BJ (cell line): ENCODE measurements at regions not wholly inside any gene's neighbourhood (a gene's known extent, or its start where the extent isn't known, plus 50 kb on each side); places are given as distances from the start of the nearest gene placed in this dataset.
"Not testable (repeated sequence)": the region's sequence is repeated elsewhere in the genome, so short reads cannot be mapped to it uniquely, and the experiment has no call there.

ENCODE experiments used
- CTCF ChIA-PET: fragments of 350-600 bp; formaldehyde crosslinking; extraction: SDS; loops from one replicate; lab custom pipeline; 2021; ENCODE audit warnings: antibody characterized with exemption, inconsistent platforms; lab: Yijun Ruan, JAX
- POLR2A ChIA-PET: fragments of 300-600 bp; sonication (Branson Sonifier 250); formaldehyde crosslinking; extraction: SDS; loops from one replicate; lab custom pipeline; 2021; ENCODE audit warnings: antibody characterized with exemption; lab: Charles Lee
- DNase-seq: peaks from one replicate; pipeline ENCODE4 v3.0.0-alpha.2; 2011; ENCODE audit warnings: low read depth
- H3K27me3 ChIP-seq: 2 replicates; pipeline ENCODE4 v1.6.0; 2011; ENCODE audit warnings: low read length; ENCODE audit not compliant: control insufficient read depth, insufficient read depth
- H3K36me3 ChIP-seq: 2 replicates; pipeline ENCODE4 v1.5.1; 2011; ENCODE audit warnings: low read length; ENCODE audit not compliant: control insufficient read depth, insufficient read depth
- H3K4me3 ChIP-seq: 2 replicates; pipeline ENCODE4 v1.5.1; 2011; ENCODE audit warnings: low read depth, mild to moderate bottlenecking, control low read depth, low read length
- CTCF ChIP-seq: IDR thresholded peaks from 2 replicates; pipeline ENCODE4 v1.5.1; 2011; ENCODE audit warnings: low read depth, mild to moderate bottlenecking, control low read depth, inconsistent platforms, low read length, moderate library complexity; ENCODE audit not compliant: insufficient read depth

- no peak for TF ChIP-seq CTCF
- ChIA-PET POLR2A (no interaction called here), CTCF (interaction anchor here (0.6 kb wide), 1 partner anchor 184 kb away, joined by 3 read pairs; no protein-coding TSS in a partner anchor)
Measured at GRCh38 chr6:164345327-164345726, 930.8 kb downstream of the QKI start.

GRCh38 chr6:164344801-164345291 is 930.3 kb downstream of the QKI start:
- no peaks in the 10 kb centered on the region for H3K36me3 ChIP-seq
- H3K4me3 ChIP-seq, result no peak overlapping the region
- no peak for DNase-seq
- no peaks in the 10 kb centered on the region for H3K27me3 ChIP-seq
- TF ChIP-seq CTCF, result no peak
- ChIA-PET POLR2A (no interaction called here), CTCF (no interaction called here)

More at GRCh38 chr6:164345327-164345726, 930.8 kb downstream of the QKI start:
- no peaks in the 10 kb centered on the region for H3K27me3 ChIP-seq
- no peak overlapping the region for H3K4me3 ChIP-seq
- no peak for DNase-seq
- H3K36me3 ChIP-seq, result no peaks in the 10 kb centered on the region

- H3K36me3 ChIP-seq, H3K4me3 ChIP-seq, H3K27me3 ChIP-seq, POLR2A ChIA-PET, DNase-seq: not testable (repeated sequence)
- CTCF ChIA-PET, result interaction anchor here (0.6 kb wide), 1 partner anchor 15 kb away, joined by 3 read pairs; no protein-coding TSS in a partner anchor
Measured at GRCh38 chr6:164339442-164339841, 924.9 kb downstream of the QKI start.

- no peak for DNase-seq
- ChIA-PET CTCF (no interaction called here), POLR2A (no interaction called here)
- Histone ChIP-seq H3K4me3 (no peak overlapping the region), H3K27me3 (no peaks in the 10 kb centered on the region), H3K36me3 (no peaks in the 10 kb centered on the region)
- TF ChIP-seq CTCF, result no peak
Measured at GRCh38 chr6:164337925-164338397, 923.4 kb downstream of the QKI start.

- TF ChIP-seq CTCF, result no peak
- Histone ChIP-seq H3K36me3 (no peaks in the 10 kb centered on the region), H3K27me3 (no peaks in the 10 kb centered on the region), H3K4me3 (no peak overlapping the region)
- CTCF ChIA-PET, result no interaction called here
- no peak for DNase-seq
- POLR2A ChIA-PET, result no interaction called here
Measured at GRCh38 chr6:164337024-164337924, 922.8 kb downstream of the QKI start.
